ENCODE measurements at regions not wholly inside any gene's neighbourhood (a gene's known extent, or its start where the extent isn't known, plus 50 kb on each side); places are given as distances from the start of the nearest gene placed in this dataset.

GRCh38 chr6:126824226-126824625 is 294.2 kb upstream of the RSPO3 start:
- intact Hi-C loops (cut with micrococcal nuclease; ENCODE audit: unreplicated experiment) = no loop called here
- H3K27ac ChIP-seq (ENCODE audit: low read depth, low read length, poor library complexity, severe bottlenecking) = no peak overlapping the region
- no peaks in the 10 kb centered on the region for H3K9me3 ChIP-seq (ENCODE audit: low read length)
- H2AFZ ChIP-seq (ENCODE audit: low read length) = no peak overlapping the region
- no peaks in the 10 kb centered on the region for H4K20me1 ChIP-seq (ENCODE audit: insufficient read depth, low read length)
- no peak for TF ChIP-seq EZH2phosphoT487 (IDR thresholded peaks at IDR 0.05; ENCODE audit: borderline replicate concordance, low read depth, low read length)
- TF ChIP-seq, protein P1, sequence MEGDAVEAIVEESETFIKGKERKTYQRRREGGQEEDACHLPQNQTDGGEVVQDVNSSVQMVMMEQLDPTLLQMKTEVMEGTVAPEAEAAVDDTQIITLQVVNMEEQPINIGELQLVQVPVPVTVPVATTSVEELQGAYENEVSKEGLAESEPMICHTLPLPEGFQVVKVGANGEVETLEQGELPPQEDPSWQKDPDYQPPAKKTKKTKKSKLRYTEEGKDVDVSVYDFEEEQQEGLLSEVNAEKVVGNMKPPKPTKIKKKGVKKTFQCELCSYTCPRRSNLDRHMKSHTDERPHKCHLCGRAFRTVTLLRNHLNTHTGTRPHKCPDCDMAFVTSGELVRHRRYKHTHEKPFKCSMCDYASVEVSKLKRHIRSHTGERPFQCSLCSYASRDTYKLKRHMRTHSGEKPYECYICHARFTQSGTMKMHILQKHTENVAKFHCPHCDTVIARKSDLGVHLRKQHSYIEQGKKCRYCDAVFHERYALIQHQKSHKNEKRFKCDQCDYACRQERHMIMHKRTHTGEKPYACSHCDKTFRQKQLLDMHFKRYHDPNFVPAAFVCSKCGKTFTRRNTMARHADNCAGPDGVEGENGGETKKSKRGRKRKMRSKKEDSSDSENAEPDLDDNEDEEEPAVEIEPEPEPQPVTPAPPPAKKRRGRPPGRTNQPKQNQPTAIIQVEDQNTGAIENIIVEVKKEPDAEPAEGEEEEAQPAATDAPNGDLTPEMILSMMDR (conservative IDR thresholded peaks at IDR 0.05; ENCODE audit: low read length) = no peak
- H3K79me2 ChIP-seq (ENCODE audit: insufficient read depth, low read depth, low read length) = no peaks in the 10 kb centered on the region
- BruUV-seq (replicated peaks) = no TSS peak
- H3K9me2 ChIP-seq (ENCODE audit: insufficient read depth, low read length) = no peaks in the 10 kb centered on the region
- H3K4me3 ChIP-seq (ENCODE audit: low read depth, low read length, poor library complexity, severe bottlenecking) = no peak overlapping the region
- DNase-seq (ENCODE audit: low spot score) = no peak
- H3K4me2 ChIP-seq (ENCODE audit: low read length) = no peak overlapping the region
- H3K36me3 ChIP-seq (ENCODE audit: insufficient read depth, low read length) = no peaks in the 10 kb centered on the region
- CTCF ChIA-PET (ENCODE audit: unreplicated experiment) = no interaction called here
- POLR2A ChIA-PET = interaction anchor here (0.7 kb wide), 1 partner anchor 111 kb away, joined by 4 read pairs; no protein-coding TSS in a partner anchor
- H3K4me1 ChIP-seq (ENCODE audit: insufficient read depth, low read length, poor library complexity, severe bottlenecking) = no peaks in the 10 kb centered on the region

DNA sequence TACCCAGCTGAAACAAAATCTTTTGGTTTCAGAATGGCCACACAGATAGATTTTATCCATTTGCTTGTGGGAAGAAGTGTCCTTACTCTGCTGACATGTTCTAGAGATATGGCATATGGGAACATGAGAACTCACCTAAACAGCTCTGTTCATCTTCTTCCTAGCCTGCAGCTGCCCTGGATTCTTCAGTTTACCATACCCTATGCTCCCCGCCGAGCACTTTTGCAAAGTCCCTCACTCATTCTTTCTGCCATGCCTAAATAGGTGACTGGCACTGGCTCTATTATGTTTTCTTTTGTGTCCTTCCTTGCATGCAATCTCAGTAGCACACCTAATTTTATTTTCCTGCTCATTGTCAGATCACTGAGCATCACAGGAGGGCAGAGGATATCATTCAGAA is 293.7 kb upstream of the RSPO3 start:
- Histone ChIP-seq H3K27ac (ENCODE audit: low read depth, low read length, poor library complexity, severe bottlenecking) (no peak overlapping the region), H3K4me1 (ENCODE audit: insufficient read depth, low read length, poor library complexity, severe bottlenecking) (no peaks in the 10 kb centered on the region), H3K9me2 (ENCODE audit: insufficient read depth, low read length) (no peaks in the 10 kb centered on the region), H3K4me3 (ENCODE audit: low read depth, low read length, poor library complexity, severe bottlenecking) (no peak overlapping the region), H3K4me2 (ENCODE audit: low read length) (no peak overlapping the region), H3K9me3 (ENCODE audit: low read length) (no peaks in the 10 kb centered on the region), H3K79me2 (ENCODE audit: insufficient read depth, low read depth, low read length) (no peaks in the 10 kb centered on the region), H4K20me1 (ENCODE audit: insufficient read depth, low read length) (no peaks in the 10 kb centered on the region), H2AFZ (ENCODE audit: low read length) (no peak overlapping the region), H3K36me3 (ENCODE audit: insufficient read depth, low read length) (no peaks in the 10 kb centered on the region)
- intact Hi-C loops (cut with micrococcal nuclease; ENCODE audit: unreplicated experiment) = no loop called here
- POLR2A ChIA-PET = no interaction called here
- TF ChIP-seq, protein P1 (conservative IDR thresholded peaks at IDR 0.05; ENCODE audit: low read length) = no peak
- TF ChIP-seq EZH2phosphoT487 (IDR thresholded peaks at IDR 0.05; ENCODE audit: borderline replicate concordance, low read depth, low read length) = no peak
- no peak for DNase-seq (ENCODE audit: low spot score)
- no TSS peak for BruUV-seq (replicated peaks)
- CTCF ChIA-PET (ENCODE audit: unreplicated experiment) = no interaction called here

GRCh38 chr6:126826166-126826714 is 292.2 kb upstream of the RSPO3 start:
- H3K36me3 ChIP-seq (ENCODE audit: insufficient read depth, low read length) = no peaks in the 10 kb centered on the region
- no peak overlapping the region for H2AFZ ChIP-seq (ENCODE audit: low read length)
- no peak overlapping the region for H3K4me3 ChIP-seq (ENCODE audit: low read depth, low read length, poor library complexity, severe bottlenecking)
- TF ChIP-seq, protein P1 (conservative IDR thresholded peaks at IDR 0.05; ENCODE audit: low read length) = no peak
- no peak overlapping the region for H3K27ac ChIP-seq (ENCODE audit: low read depth, low read length, poor library complexity, severe bottlenecking)
- H3K9me3 ChIP-seq (ENCODE audit: low read length) = no peaks in the 10 kb centered on the region
- BruUV-seq (replicated peaks) = no TSS peak
- no peaks in the 10 kb centered on the region for H3K9me2 ChIP-seq (ENCODE audit: insufficient read depth, low read length)
- ChIA-PET POLR2A (no interaction called here), CTCF (ENCODE audit: unreplicated experiment) (no interaction called here)
- H3K4me1 ChIP-seq (ENCODE audit: insufficient read depth, low read length, poor library complexity, severe bottlenecking) = no peaks in the 10 kb centered on the region
- H4K20me1 ChIP-seq (ENCODE audit: insufficient read depth, low read length) = no peaks in the 10 kb centered on the region
- intact Hi-C loops (cut with micrococcal nuclease; ENCODE audit: unreplicated experiment) = no loop called here
- H3K79me2 ChIP-seq (ENCODE audit: insufficient read depth, low read depth, low read length) = no peaks in the 10 kb centered on the region
- no peak for DNase-seq (ENCODE audit: low spot score)
- no peak overlapping the region for H3K4me2 ChIP-seq (ENCODE audit: low read length)
